H1 (cell line): ENCODE measurements at regions not wholly inside any gene's neighbourhood (a gene's known extent, or its start where the extent isn't known, plus 50 kb on each side); places are given as distances from the start of the nearest gene placed in this dataset.

Experiments used
- KDM4A ChIP-seq: IDR thresholded peaks from one replicate; pipeline ENCODE4 v1.7.1; 2012; ENCODE audit warnings: low read depth, mild to moderate bottlenecking, moderate library complexity, low read length, inconsistent platforms; ENCODE audit not compliant: severe bottlenecking
- MAX ChIP-seq: IDR thresholded peaks from 2 replicates; pipeline ENCODE4 v1.6.1; 2012; ENCODE audit warnings: inconsistent platforms
- TF ChIP-seq, protein P1 (sequence below): IDR thresholded peaks from 2 replicates; pipeline ENCODE4 v1.6.1; 2012; ENCODE audit warnings: low read length, inconsistent platforms

GRCh38 chr6:5851261-5851757 lies 155.4 kb downstream of the NRN1 start (continued):
- TF ChIP-seq, protein P1, sequence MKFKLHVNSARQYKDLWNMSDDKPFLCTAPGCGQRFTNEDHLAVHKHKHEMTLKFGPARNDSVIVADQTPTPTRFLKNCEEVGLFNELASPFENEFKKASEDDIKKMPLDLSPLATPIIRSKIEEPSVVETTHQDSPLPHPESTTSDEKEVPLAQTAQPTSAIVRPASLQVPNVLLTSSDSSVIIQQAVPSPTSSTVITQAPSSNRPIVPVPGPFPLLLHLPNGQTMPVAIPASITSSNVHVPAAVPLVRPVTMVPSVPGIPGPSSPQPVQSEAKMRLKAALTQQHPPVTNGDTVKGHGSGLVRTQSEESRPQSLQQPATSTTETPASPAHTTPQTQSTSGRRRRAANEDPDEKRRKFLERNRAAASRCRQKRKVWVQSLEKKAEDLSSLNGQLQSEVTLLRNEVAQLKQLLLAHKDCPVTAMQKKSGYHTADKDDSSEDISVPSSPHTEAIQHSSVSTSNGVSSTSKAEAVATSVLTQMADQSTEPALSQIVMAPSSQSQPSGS: peak; percentile 97
- TF ChIP-seq KDM4A: peak; percentile 96
- peak; percentile 84 for TF ChIP-seq MAX
